ENCODE measurements at regions not wholly inside any gene's neighbourhood (a gene's known extent, or its start where the extent isn't known, plus 50 kb on each side); places are given as distances from the start of the nearest gene placed in this dataset.

- TF ChIP-seq CTCF (IDR thresholded peaks at IDR 0.05 in 4 of 5, conservative IDR thresholded peaks at IDR 0.05 in 1 of 5) (no peak), POLR2A (IDR thresholded peaks at IDR 0.05) (no peak)
Observed at GRCh38 chr10:52424341-52424740, 110.3 kb downstream of the DKK1 start.
